Spleen (tissue), 7 donors: ENCODE measurements at regions not wholly inside any gene's neighbourhood (a gene's known extent, or its start where the extent isn't known, plus 50 kb on each side); places are given as distances from the start of the nearest gene placed in this dataset.

Experiments
- POLR2A ChIP-seq, 3 donors: fragments of 450-650 bp; IDR thresholded peaks; one replicate each; pipeline ENCODE4 v1.5.1; 2017; ENCODE audit warnings: antibody characterized with exemption in 3 of 3, mild to moderate bottlenecking in 1 of 3
- POLR2AphosphoS5 ChIP-seq, 3 donors: sonication (generic); formaldehyde crosslinking; IDR thresholded peaks; one replicate each; pipeline ENCODE4 v1.5.1; 2017; ENCODE audit warnings: antibody characterized with exemption in 3 of 3
- TF ChIP-seq, protein P1 (sequence below), 11 experiments: fragments of 200-600 bp in 7 of 11; fragments of 450-650 bp in 4 of 11; sonication (generic) in 4 of 11; IDR thresholded peaks in 8 of 11; conservative IDR thresholded peaks in 3 of 11; 1 replicate in 7 of 11; 2 replicates in 4 of 11; pipeline versions ENCODE4 v1.4.0 to v1.8.0; 2016 to 2021; ENCODE audit warnings: antibody characterized with exemption in 11 of 11, inconsistent platforms in 4 of 11, mild to moderate bottlenecking in 1 of 11
- donor health status: DM: no; HTN: no; CAD: no; lungs with moderate emphysema.
- donor health status: DM: no; HTN: no; CAD: no.
- donor health status: DM: no; HTN: no; CAD: no.

DNA sequence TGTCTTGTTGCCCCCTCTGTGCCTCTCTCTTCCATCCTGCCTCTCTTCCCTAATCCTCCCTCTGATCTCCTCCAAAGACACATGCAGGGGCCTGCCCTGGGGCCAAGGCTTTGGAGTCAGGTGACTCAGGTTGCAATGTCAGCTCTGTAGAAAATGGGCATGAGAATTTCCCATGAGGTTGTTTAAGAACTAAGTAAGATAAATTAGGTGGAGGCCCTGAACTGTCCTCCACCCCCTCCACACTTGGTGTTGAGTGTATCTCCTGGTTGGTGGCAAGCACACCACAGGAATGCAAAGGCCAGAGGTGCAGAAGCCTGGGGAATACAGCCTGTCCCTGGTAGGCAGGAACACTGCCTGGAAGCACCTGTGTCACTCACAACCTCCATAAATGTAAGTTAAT is 63.9 kb upstream of the GRIK3 start:
- TF ChIP-seq POLR2A (IDR thresholded peaks at IDR 0.05) (no peak), POLR2AphosphoS5 (IDR thresholded peaks at IDR 0.05) (no peak)
- TF ChIP-seq, protein P1, sequence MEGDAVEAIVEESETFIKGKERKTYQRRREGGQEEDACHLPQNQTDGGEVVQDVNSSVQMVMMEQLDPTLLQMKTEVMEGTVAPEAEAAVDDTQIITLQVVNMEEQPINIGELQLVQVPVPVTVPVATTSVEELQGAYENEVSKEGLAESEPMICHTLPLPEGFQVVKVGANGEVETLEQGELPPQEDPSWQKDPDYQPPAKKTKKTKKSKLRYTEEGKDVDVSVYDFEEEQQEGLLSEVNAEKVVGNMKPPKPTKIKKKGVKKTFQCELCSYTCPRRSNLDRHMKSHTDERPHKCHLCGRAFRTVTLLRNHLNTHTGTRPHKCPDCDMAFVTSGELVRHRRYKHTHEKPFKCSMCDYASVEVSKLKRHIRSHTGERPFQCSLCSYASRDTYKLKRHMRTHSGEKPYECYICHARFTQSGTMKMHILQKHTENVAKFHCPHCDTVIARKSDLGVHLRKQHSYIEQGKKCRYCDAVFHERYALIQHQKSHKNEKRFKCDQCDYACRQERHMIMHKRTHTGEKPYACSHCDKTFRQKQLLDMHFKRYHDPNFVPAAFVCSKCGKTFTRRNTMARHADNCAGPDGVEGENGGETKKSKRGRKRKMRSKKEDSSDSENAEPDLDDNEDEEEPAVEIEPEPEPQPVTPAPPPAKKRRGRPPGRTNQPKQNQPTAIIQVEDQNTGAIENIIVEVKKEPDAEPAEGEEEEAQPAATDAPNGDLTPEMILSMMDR (IDR thresholded peaks at IDR 0.05 in 8 of 11, conservative IDR thresholded peaks at IDR 0.05 in 3 of 11) = no peak
